ENCODE measurements at regions not wholly inside any gene's neighbourhood (a gene's known extent, or its start where the extent isn't known, plus 50 kb on each side); places are given as distances from the start of the nearest gene placed in this dataset.
A peak's percentile ranks its signal among the peaks of the same experiment; 100 is the strongest.

DNA sequence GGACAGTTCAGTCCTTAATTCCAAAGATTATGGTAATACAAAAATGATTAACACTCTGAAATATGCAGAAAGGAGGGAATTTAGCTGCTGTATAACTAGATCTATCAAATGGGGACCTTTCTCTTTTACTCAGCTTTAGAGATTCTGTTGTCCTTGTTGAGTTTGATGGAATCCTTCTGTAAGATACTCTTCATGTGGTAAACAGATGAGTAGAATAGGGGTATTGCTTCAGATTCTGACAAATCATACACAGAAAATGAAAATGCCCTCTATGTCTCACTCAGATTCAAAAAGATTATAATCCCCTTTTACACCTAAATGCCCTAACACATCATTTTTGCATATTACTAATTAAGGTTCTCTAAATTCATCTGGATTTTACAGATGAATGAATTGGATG, 50.7 kb downstream of the ARHGAP35 start:
- ATAC-seq, result no peak
- peak overlapping the region; percentile 1 for H3K27ac Mint-ChIP-seq
- no peak overlapping the region for H3K4me3 Mint-ChIP-seq
- H3K9me3 ChIP-seq (ENCODE audit: control insufficient read depth, low read length, poor library complexity, severe bottlenecking), result no peaks in the 10 kb centered on the region
- H3K4me1 Mint-ChIP-seq, result peaks cover 41% of the 10 kb centered on the region
- peaks cover 2% of the 10 kb centered on the region for H3K36me3 Mint-ChIP-seq (ENCODE audit: low read depth)
- H3K27me3 Mint-ChIP-seq, result no peaks in the 10 kb centered on the region
- no peak for DNase-seq

DNA sequence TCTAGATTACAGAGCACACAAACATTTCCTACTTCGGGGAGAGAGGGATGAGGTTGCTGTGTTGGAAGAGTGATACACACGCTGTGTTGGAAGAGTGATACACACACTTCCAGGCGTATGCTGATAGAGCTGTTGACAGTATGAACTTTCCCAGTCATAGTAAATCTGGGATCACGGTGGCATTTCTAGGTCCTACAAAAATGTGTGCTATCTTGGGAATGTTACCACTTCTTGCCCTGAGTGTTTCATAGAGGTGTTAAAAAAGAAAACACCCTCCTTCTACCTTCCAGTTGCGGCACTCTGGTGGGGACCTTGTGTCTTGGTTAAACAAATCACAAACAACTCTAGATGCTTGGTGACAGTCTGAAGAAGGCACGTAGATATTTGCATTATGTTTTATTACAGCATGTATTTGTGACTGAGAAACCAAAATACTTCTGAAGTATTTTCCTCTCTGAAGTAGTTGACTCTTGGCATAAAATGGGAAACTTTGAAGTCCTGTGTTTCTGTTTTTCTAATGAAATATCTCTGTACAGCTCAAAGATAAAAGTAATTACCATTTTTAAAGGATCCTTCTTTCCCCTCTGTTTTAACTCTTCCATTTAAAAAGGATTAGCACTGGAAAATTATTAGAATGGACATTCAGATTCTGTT, 52.5 kb downstream of the ARHGAP35 start:
- no peak overlapping the region for H3K4me3 Mint-ChIP-seq
- H3K4me1 Mint-ChIP-seq, result peaks cover 43% of the 10 kb centered on the region
- H3K27me3 Mint-ChIP-seq, result no peaks in the 10 kb centered on the region
- ATAC-seq (no peak), DNase-seq (no peak)
- H3K36me3 Mint-ChIP-seq (ENCODE audit: low read depth), result peaks cover 2% of the 10 kb centered on the region
- no peaks in the 10 kb centered on the region for H3K9me3 ChIP-seq (ENCODE audit: control insufficient read depth, low read length, poor library complexity, severe bottlenecking)
- H3K27ac Mint-ChIP-seq, result peak overlapping the region; percentile 11

DNA sequence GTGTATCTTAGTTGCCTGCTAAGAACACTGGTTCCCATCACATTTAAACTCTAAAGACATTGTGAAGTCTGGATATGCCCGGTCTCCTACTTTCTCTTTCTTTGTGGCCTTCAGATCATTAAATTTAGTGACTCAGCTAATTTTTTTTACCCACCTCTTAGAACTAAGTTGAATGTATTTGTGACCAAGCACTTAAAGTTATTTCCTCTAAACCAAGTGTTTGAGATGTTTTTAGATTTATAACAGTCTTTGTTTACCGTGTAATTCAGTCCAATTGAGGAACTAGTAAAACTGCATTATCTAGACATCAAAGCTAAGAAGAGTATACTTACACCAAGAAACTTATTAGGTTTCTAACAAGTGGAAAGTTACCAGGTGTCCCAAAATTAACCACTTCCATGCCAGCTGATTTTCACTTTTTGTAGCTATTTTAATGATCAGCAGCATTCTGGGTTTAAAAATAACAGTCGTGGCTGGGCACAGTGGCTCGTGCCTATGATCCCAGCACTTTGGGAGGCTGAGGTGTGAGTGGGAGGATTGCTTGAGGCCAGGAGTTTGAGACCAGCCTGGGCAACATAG, 53.1 kb downstream of the ARHGAP35 start:
- Mint-ChIP-seq H3K27ac (peak overlapping the region; percentile 11), H3K4me1 (peaks cover 40% of the 10 kb centered on the region), H3K4me3 (no peak overlapping the region), H3K27me3 (no peaks in the 10 kb centered on the region), H3K36me3 (ENCODE audit: low read depth) (peaks cover 5% of the 10 kb centered on the region)
- H3K9me3 ChIP-seq (ENCODE audit: control insufficient read depth, low read length, poor library complexity, severe bottlenecking), result no peaks in the 10 kb centered on the region
- peak; percentile 33 for ATAC-seq
- no peak for DNase-seq

- Mint-ChIP-seq H3K36me3 (ENCODE audit: low read depth) (peaks cover 9% of the 10 kb centered on the region), H3K4me3 (no peak overlapping the region), H3K27me3 (no peaks in the 10 kb centered on the region), H3K27ac (no peak overlapping the region), H3K4me1 (peaks cover 37% of the 10 kb centered on the region)
- no peaks in the 10 kb centered on the region for H3K9me3 ChIP-seq (ENCODE audit: control insufficient read depth, low read length, poor library complexity, severe bottlenecking)
- ATAC-seq (no peak), DNase-seq (no peak)
These were observed 54.6 kb downstream of the ARHGAP35 start for GRCh38 chr19:46915386-46915785.

DNA sequence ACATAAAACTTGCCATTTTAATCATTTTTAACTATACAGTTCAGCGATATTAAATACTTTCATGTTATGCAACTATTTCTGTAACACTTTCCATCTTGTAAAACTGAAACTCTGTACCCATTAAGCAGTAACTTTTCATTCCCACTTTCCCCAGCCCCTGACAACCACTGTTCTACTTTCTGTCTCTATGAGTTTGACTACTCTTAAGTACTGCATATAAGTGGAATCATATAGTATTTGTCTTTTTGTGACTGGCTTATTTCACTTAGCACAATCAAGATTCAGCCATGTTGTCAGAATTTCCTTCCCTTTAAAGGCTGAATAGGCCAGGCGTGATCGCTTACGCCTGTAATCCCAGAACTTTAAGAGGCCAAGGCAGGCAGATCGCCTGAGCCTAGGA, 56.2 kb downstream of the ARHGAP35 start:
- Mint-ChIP-seq H3K4me3 (no peak overlapping the region), H3K27ac (peak overlapping the region; percentile 53), H3K27me3 (no peaks in the 10 kb centered on the region), H3K36me3 (ENCODE audit: low read depth) (peaks cover 6% of the 10 kb centered on the region), H3K4me1 (peaks cover 29% of the 10 kb centered on the region)
- H3K9me3 ChIP-seq (ENCODE audit: control insufficient read depth, low read length, poor library complexity, severe bottlenecking), result no peaks in the 10 kb centered on the region
- DNase-seq (no peak), ATAC-seq (no peak)

GRCh38 chr19:46919324-46919723, 58.5 kb downstream of the ARHGAP35 start:
- Mint-ChIP-seq H3K4me1 (peaks cover 20% of the 10 kb centered on the region), H3K36me3 (ENCODE audit: low read depth) (peaks cover 6% of the 10 kb centered on the region), H3K4me3 (no peak overlapping the region), H3K27ac (peak overlapping the region; percentile 32), H3K27me3 (no peaks in the 10 kb centered on the region)
- H3K9me3 ChIP-seq (ENCODE audit: control insufficient read depth, low read length, poor library complexity, severe bottlenecking), result no peaks in the 10 kb centered on the region
- DNase-seq (no peak), ATAC-seq (no peak)

DNA sequence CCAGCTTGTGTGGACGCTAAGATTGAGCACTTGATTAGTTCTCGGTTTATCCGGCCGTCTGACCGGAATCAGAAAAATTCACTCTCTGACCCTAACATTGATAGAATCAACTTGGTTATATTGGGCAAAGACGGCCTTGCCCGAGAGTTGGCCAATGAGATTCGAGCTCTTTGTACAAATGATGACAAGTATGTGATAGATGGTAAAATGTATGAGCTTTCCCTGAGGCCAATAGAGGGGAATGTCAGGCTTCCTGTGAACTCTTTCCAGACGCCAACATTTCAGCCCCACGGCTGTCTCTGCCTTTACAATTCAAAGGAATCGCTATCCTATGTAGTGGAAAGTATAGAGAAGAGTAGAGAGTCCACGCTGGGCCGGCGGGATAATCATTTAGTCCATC, 59.6 kb downstream of the ARHGAP35 start:
- Mint-ChIP-seq H3K4me1 (peaks cover 27% of the 10 kb centered on the region), H3K36me3 (ENCODE audit: low read depth) (peaks cover 9% of the 10 kb centered on the region)

DNA sequence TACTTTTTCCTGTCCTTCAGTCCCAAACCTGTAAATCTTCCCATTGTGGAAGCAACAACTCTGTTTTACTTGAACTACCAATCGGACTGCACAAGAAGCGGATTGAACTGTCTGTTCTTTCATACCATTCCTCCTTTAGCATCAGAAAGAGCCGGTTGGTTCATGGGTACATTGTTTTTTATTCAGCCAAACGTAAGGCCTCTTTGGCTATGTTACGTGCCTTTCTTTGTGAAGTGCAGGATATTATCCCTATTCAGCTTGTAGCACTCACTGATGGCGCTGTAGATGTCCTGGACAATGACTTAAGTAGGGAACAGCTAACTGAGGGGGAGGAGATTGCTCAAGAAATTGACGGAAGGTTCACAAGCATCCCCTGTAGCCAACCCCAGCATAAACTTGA, 60.3 kb downstream of the ARHGAP35 start:
- Mint-ChIP-seq H3K4me3 (no peak overlapping the region), H3K27ac (no peak overlapping the region), H3K27me3 (no peaks in the 10 kb centered on the region), H3K4me1 (peaks cover 28% of the 10 kb centered on the region), H3K36me3 (ENCODE audit: low read depth) (peaks cover 9% of the 10 kb centered on the region)
- DNase-seq (no peak), ATAC-seq (no peak)
- H3K9me3 ChIP-seq (ENCODE audit: control insufficient read depth, low read length, poor library complexity, severe bottlenecking), result no peaks in the 10 kb centered on the region

More for the DNA sequence above, 59.6 kb downstream of the ARHGAP35 start:
- DNase-seq (no peak), ATAC-seq (no peak)
- no peak overlapping the region for H3K27ac Mint-ChIP-seq
- no peaks in the 10 kb centered on the region for H3K9me3 ChIP-seq (ENCODE audit: control insufficient read depth, low read length, poor library complexity, severe bottlenecking)
- H3K4me3 Mint-ChIP-seq, result no peak overlapping the region
- no peaks in the 10 kb centered on the region for H3K27me3 Mint-ChIP-seq

- DNase-seq (no peak), ATAC-seq (no peak)
- H3K9me3 ChIP-seq (ENCODE audit: control insufficient read depth, low read length, poor library complexity, severe bottlenecking), result no peaks in the 10 kb centered on the region
- Mint-ChIP-seq H3K27ac (no peak overlapping the region), H3K36me3 (ENCODE audit: low read depth) (peaks cover 9% of the 10 kb centered on the region), H3K4me3 (no peak overlapping the region), H3K27me3 (no peaks in the 10 kb centered on the region), H3K4me1 (peaks cover 36% of the 10 kb centered on the region)
These were observed 61.7 kb downstream of the ARHGAP35 start for GRCh38 chr19:46922465-46922864.

- Mint-ChIP-seq H3K4me1 (peaks cover 36% of the 10 kb centered on the region), H3K4me3 (peak overlapping the region; percentile 73), H3K27ac (peak overlapping the region; percentile 34), H3K27me3 (no peaks in the 10 kb centered on the region), H3K36me3 (ENCODE audit: low read depth) (peaks cover 2% of the 10 kb centered on the region)
- H3K9me3 ChIP-seq (ENCODE audit: control insufficient read depth, low read length, poor library complexity, severe bottlenecking), result no peaks in the 10 kb centered on the region
- ATAC-seq (peak; percentile 48), DNase-seq (no peak)
These were observed 64.2 kb downstream of the ARHGAP35 start for GRCh38 chr19:46924874-46925547.

- ATAC-seq, result no peak
- no peaks in the 10 kb centered on the region for H3K9me3 ChIP-seq (ENCODE audit: control insufficient read depth, low read length, poor library complexity, severe bottlenecking)
- Mint-ChIP-seq H3K27me3 (no peaks in the 10 kb centered on the region), H3K27ac (peak overlapping the region; percentile 34), H3K4me1 (peaks cover 36% of the 10 kb centered on the region), H3K4me3 (peak overlapping the region; percentile 73), H3K36me3 (ENCODE audit: low read depth) (peaks cover 2% of the 10 kb centered on the region)
- DNase-seq, result no peak
These were observed 64.8 kb downstream of the ARHGAP35 start for GRCh38 chr19:46925548-46925950.

GRCh38 chr19:46926170-46927071, 65.6 kb downstream of the ARHGAP35 start:
- DNase-seq (no peak), ATAC-seq (no peak)
- peaks cover 2% of the 10 kb centered on the region for H3K36me3 Mint-ChIP-seq (ENCODE audit: low read depth)
- peak overlapping the region; percentile 28 for H3K4me3 Mint-ChIP-seq
- H3K27ac Mint-ChIP-seq, result peak overlapping the region; percentile 47
- H3K4me1 Mint-ChIP-seq, result peaks cover 43% of the 10 kb centered on the region
- no peaks in the 10 kb centered on the region for H3K27me3 Mint-ChIP-seq
- no peaks in the 10 kb centered on the region for H3K9me3 ChIP-seq (ENCODE audit: control insufficient read depth, low read length, poor library complexity, severe bottlenecking)

DNA sequence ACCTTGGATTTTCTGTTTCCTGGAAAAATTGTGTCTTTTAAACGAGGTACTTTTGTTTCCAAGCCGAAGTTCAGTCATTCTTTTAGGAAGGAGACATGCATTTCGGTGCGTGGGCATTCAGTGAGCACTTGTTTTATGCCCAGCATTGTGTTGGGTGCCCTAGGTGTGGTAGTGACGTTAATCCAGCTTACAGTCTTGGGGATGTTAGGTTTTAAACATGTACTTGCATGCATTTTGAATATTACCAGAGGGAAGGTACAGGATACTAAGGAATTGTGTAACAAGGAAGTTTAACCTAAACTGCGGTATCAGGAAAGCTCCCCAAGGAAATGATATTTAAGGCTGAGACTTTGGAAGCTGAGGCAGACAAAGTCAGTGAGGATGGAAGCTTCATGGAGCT, 66.3 kb downstream of the ARHGAP35 start:
- peaks cover 2% of the 10 kb centered on the region for H3K36me3 Mint-ChIP-seq (ENCODE audit: low read depth)
- H3K4me1 Mint-ChIP-seq, result peaks cover 46% of the 10 kb centered on the region
- H3K27ac Mint-ChIP-seq, result peak overlapping the region; percentile 47
- H3K4me3 Mint-ChIP-seq, result no peak overlapping the region
- DNase-seq, result no peak
- no peaks in the 10 kb centered on the region for H3K27me3 Mint-ChIP-seq
- ATAC-seq, result no peak
- H3K9me3 ChIP-seq (ENCODE audit: control insufficient read depth, low read length, poor library complexity, severe bottlenecking), result no peaks in the 10 kb centered on the region

Measured in T-helper 17 cell (primary cell).